ENCODE measurements at regions not wholly inside any gene's neighbourhood (a gene's known extent, or its start where the extent isn't known, plus 50 kb on each side); places are given as distances from the start of the nearest gene placed in this dataset.

GRCh38 chr6:104407957-104408356 is 451.8 kb downstream of the HACE1 start:
- H3K27me3 Mint-ChIP-seq = no peaks in the 10 kb centered on the region
- H3K4me3 Mint-ChIP-seq = no peak overlapping the region
- no peak overlapping the region for H3K27ac Mint-ChIP-seq
- no peak for ATAC-seq
- no peak for TF ChIP-seq CTCF (IDR thresholded peaks at IDR 0.05)
- DNase-seq = no peak
- intact Hi-C loops (cut with micrococcal nuclease) = no loop called here
- no peaks in the 10 kb centered on the region for H3K36me3 Mint-ChIP-seq (ENCODE audit: low read depth)
- H3K4me1 Mint-ChIP-seq (ENCODE audit: low read depth) = no peaks in the 10 kb centered on the region
- H3K9me3 Mint-ChIP-seq = peaks cover 2% of the 10 kb centered on the region
- ChIA-PET POLR2A (no interaction called here), CTCF (interaction anchor here (1.6 kb wide), 1 partner anchor 82 kb away, joined by 3 read pairs; no protein-coding TSS in a partner anchor)

GRCh38 chr6:104404377-104404776 is 455.3 kb downstream of the HACE1 start:
- no peaks in the 10 kb centered on the region for H3K4me1 Mint-ChIP-seq (ENCODE audit: low read depth)
- H3K9me3 Mint-ChIP-seq = no peaks in the 10 kb centered on the region
- intact Hi-C loops (cut with micrococcal nuclease) = no loop called here
- POLR2A ChIA-PET = no interaction called here
- ATAC-seq (no peak), DNase-seq (no peak)
- H3K4me3 Mint-ChIP-seq = no peak overlapping the region
- H3K27me3 Mint-ChIP-seq = no peaks in the 10 kb centered on the region
- TF ChIP-seq CTCF (IDR thresholded peaks at IDR 0.05) = no peak
- no peaks in the 10 kb centered on the region for H3K36me3 Mint-ChIP-seq (ENCODE audit: low read depth)
- CTCF ChIA-PET = interaction anchor here (0.9 kb wide), 1 partner anchor 20 kb away, joined by 3 read pairs; no protein-coding TSS in a partner anchor
- no peak overlapping the region for H3K27ac Mint-ChIP-seq

GRCh38 chr6:104402572-104402971 is 457.1 kb downstream of the HACE1 start:
- H3K27ac Mint-ChIP-seq = no peak overlapping the region
- ChIA-PET CTCF (no interaction called here), POLR2A (no interaction called here)
- H3K4me3 Mint-ChIP-seq = no peak overlapping the region
- no peaks in the 10 kb centered on the region for H3K4me1 Mint-ChIP-seq (ENCODE audit: low read depth)
- H3K27me3 Mint-ChIP-seq = no peaks in the 10 kb centered on the region
- intact Hi-C loops (cut with micrococcal nuclease) = no loop called here
- TF ChIP-seq CTCF (IDR thresholded peaks at IDR 0.05) = no peak
- H3K36me3 Mint-ChIP-seq (ENCODE audit: low read depth) = no peaks in the 10 kb centered on the region
- ATAC-seq = no peak
- DNase-seq = no peak
- no peaks in the 10 kb centered on the region for H3K9me3 Mint-ChIP-seq

GRCh38 chr6:104401926-104402325 is 457.8 kb downstream of the HACE1 start:
- CTCF ChIA-PET = no interaction called here
- no peak for ATAC-seq
- H3K4me1 Mint-ChIP-seq (ENCODE audit: low read depth) = no peaks in the 10 kb centered on the region
- no peaks in the 10 kb centered on the region for H3K27me3 Mint-ChIP-seq
- no peaks in the 10 kb centered on the region for H3K9me3 Mint-ChIP-seq
- TF ChIP-seq CTCF (IDR thresholded peaks at IDR 0.05) = no peak
- no peak overlapping the region for H3K4me3 Mint-ChIP-seq
- POLR2A ChIA-PET = no interaction called here
- H3K27ac Mint-ChIP-seq = no peak overlapping the region
- no peaks in the 10 kb centered on the region for H3K36me3 Mint-ChIP-seq (ENCODE audit: low read depth)
- no peak for DNase-seq
- intact Hi-C loops (cut with micrococcal nuclease) = no loop called here

- Mint-ChIP-seq H3K36me3 (ENCODE audit: low read depth) (no peaks in the 10 kb centered on the region), H3K4me3 (no peak overlapping the region), H3K9me3 (no peaks in the 10 kb centered on the region), H3K27ac (no peak overlapping the region), H3K4me1 (ENCODE audit: low read depth) (no peaks in the 10 kb centered on the region), H3K27me3 (no peaks in the 10 kb centered on the region)
- intact Hi-C loops (cut with micrococcal nuclease) = no loop called here
- ChIA-PET CTCF (no interaction called here), POLR2A (no interaction called here)
- no peak for DNase-seq
- no peak for TF ChIP-seq CTCF (IDR thresholded peaks at IDR 0.05)
- ATAC-seq = no peak
These were observed 458.9 kb downstream of the HACE1 start for GRCh38 chr6:104400844-104401243.

Data from activated CD8-positive, alpha-beta T cell treated with anti-CD3 and anti-CD28 coated beads for 36 hours (primary cell).